ENCODE measurements at regions not wholly inside any gene's neighbourhood (a gene's known extent, or its start where the extent isn't known, plus 50 kb on each side); places are given as distances from the start of the nearest gene placed in this dataset.
"Not testable (repeated sequence)": the region's sequence is repeated elsewhere in the genome, so short reads cannot be mapped to it uniquely, and the experiment has no call there.

DNA sequence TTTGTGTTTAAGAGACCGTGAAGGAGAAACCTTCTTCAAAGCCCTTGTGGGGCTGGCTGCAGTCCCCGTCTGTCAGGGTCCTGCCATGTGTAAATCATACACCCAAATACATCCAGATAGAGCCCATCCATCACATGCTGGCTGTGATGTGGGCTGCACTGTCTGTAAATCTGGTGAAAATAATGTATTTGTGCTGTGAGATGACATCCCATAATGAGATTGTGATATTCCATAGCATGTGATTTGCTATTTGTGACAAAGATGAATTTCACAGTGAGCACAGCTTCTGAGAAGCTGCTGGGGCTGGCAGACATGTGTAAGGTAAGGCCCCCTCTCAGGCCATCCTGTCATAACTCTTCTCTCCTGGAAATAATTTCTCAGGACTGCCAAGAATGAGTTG is 114.3 kb upstream of the MB21D2 start:
- no peak for DNase-seq (ENCODE audit: low spot score)
- TF ChIP-seq, protein P1, sequence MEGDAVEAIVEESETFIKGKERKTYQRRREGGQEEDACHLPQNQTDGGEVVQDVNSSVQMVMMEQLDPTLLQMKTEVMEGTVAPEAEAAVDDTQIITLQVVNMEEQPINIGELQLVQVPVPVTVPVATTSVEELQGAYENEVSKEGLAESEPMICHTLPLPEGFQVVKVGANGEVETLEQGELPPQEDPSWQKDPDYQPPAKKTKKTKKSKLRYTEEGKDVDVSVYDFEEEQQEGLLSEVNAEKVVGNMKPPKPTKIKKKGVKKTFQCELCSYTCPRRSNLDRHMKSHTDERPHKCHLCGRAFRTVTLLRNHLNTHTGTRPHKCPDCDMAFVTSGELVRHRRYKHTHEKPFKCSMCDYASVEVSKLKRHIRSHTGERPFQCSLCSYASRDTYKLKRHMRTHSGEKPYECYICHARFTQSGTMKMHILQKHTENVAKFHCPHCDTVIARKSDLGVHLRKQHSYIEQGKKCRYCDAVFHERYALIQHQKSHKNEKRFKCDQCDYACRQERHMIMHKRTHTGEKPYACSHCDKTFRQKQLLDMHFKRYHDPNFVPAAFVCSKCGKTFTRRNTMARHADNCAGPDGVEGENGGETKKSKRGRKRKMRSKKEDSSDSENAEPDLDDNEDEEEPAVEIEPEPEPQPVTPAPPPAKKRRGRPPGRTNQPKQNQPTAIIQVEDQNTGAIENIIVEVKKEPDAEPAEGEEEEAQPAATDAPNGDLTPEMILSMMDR (IDR thresholded peaks at IDR 0.05; ENCODE audit: unreplicated experiment) = no peak
- H3K36me3 Mint-ChIP-seq (ENCODE audit: low read depth, unreplicated experiment) = no peaks in the 10 kb centered on the region
- no peaks in the 10 kb centered on the region for H3K9me3 Mint-ChIP-seq (ENCODE audit: unreplicated experiment)
- no peaks in the 10 kb centered on the region for H3K4me1 Mint-ChIP-seq (ENCODE audit: unreplicated experiment)
- no peak overlapping the region for H3K27ac Mint-ChIP-seq (ENCODE audit: unreplicated experiment)
- H3K27me3 Mint-ChIP-seq (ENCODE audit: unreplicated experiment) = no peaks in the 10 kb centered on the region
- no peak overlapping the region for H3K4me3 Mint-ChIP-seq (ENCODE audit: unreplicated experiment)

GRCh38 chr3:193033226-193033780 is 115.6 kb upstream of the MB21D2 start:
- no peaks in the 10 kb centered on the region for H3K9me3 Mint-ChIP-seq (ENCODE audit: unreplicated experiment)
- H3K4me3 Mint-ChIP-seq (ENCODE audit: unreplicated experiment) = no peak overlapping the region
- TF ChIP-seq, protein P1 (IDR thresholded peaks at IDR 0.05; ENCODE audit: unreplicated experiment) = no peak
- H3K36me3 Mint-ChIP-seq (ENCODE audit: low read depth, unreplicated experiment) = no peaks in the 10 kb centered on the region
- H3K27ac Mint-ChIP-seq (ENCODE audit: unreplicated experiment) = no peak overlapping the region
- no peaks in the 10 kb centered on the region for H3K4me1 Mint-ChIP-seq (ENCODE audit: unreplicated experiment)
- no peak for DNase-seq (ENCODE audit: low spot score)
- H3K27me3 Mint-ChIP-seq (ENCODE audit: unreplicated experiment) = no peaks in the 10 kb centered on the region

DNA sequence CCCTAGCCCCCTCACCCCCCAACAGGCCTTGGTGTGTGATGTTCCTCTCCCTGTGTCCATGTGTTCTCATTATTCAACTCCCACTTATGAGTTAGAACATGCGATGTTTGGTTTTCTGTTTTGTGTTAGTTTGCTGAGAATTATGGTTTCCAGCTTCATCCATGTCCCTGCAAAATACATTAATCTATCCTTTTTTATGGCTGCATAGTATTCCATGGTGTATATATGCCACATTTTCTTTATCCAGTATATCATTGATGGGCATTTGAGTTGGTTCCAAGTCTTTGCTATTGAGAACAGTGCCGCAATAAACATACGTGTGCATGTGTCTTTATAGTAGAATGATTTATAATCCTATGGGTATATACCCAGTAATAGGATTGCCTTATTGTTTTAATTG is 120.2 kb upstream of the MB21D2 start:
- H3K9me3 Mint-ChIP-seq (ENCODE audit: unreplicated experiment); H3K4me3 Mint-ChIP-seq (ENCODE audit: unreplicated experiment); H3K4me1 Mint-ChIP-seq (ENCODE audit: unreplicated experiment); H3K27ac Mint-ChIP-seq (ENCODE audit: unreplicated experiment); DNase-seq (ENCODE audit: low spot score); H3K36me3 Mint-ChIP-seq (ENCODE audit: low read depth, unreplicated experiment); H3K27me3 Mint-ChIP-seq (ENCODE audit: unreplicated experiment): not testable (repeated sequence)

- H3K27me3 Mint-ChIP-seq (ENCODE audit: unreplicated experiment) = peaks cover 2% of the 10 kb centered on the region
- no peaks in the 10 kb centered on the region for H3K9me3 Mint-ChIP-seq (ENCODE audit: unreplicated experiment)
- no peaks in the 10 kb centered on the region for H3K36me3 Mint-ChIP-seq (ENCODE audit: low read depth, unreplicated experiment)
- DNase-seq (ENCODE audit: low spot score) = no peak
- no peak overlapping the region for H3K27ac Mint-ChIP-seq (ENCODE audit: unreplicated experiment)
- no peaks in the 10 kb centered on the region for H3K4me1 Mint-ChIP-seq (ENCODE audit: unreplicated experiment)
- TF ChIP-seq, protein P1 (IDR thresholded peaks at IDR 0.05; ENCODE audit: unreplicated experiment) = no peak
- no peak overlapping the region for H3K4me3 Mint-ChIP-seq (ENCODE audit: unreplicated experiment)
These were observed 121.4 kb upstream of the MB21D2 start for GRCh38 chr3:193039058-193039457.

DNA sequence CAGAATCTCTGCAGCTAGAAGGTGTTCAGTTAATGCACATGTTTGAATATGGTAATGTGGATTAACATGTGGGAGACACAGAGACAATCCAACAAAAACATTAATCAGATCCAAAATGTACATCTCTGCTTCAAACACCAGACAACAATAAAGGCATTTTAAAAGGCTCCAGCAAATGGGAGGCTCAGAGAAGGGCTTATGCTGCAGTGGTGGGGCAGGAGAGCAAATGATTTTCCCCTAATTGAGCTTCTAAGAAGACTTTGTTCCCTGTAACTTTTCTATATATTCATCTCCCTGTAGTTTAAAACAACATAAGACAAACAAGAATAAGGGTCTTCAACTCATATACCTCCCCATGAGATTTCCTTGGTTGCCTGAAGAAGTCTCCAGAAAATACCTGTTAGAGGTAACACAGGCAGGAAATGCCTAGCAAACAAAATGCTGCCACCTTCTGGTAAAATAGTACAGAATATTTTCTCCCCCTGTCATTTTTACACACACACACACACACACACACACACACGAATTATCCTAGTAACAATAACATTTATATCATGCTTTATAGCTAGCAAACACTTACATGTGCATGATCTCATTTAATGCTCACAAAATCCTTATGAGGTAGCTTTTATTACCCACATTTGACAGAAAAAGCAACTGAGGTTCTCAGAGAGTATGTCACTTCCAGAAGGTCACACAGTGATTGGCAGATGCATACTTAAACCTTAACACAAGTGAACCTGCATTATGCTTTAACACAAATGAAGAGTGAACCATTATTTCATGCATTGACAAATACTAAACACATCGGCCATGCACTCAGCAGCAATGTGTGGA is 123.4 kb upstream of the MB21D2 start:
- peaks cover 2% of the 10 kb centered on the region for H3K27me3 Mint-ChIP-seq (ENCODE audit: unreplicated experiment)
- H3K27ac Mint-ChIP-seq (ENCODE audit: unreplicated experiment) = no peak overlapping the region
- no peaks in the 10 kb centered on the region for H3K4me1 Mint-ChIP-seq (ENCODE audit: unreplicated experiment)
- no peak overlapping the region for H3K4me3 Mint-ChIP-seq (ENCODE audit: unreplicated experiment)
- no peaks in the 10 kb centered on the region for H3K36me3 Mint-ChIP-seq (ENCODE audit: low read depth, unreplicated experiment)
- DNase-seq (ENCODE audit: low spot score) = peak; percentile 4
- no peaks in the 10 kb centered on the region for H3K9me3 Mint-ChIP-seq (ENCODE audit: unreplicated experiment)
- TF ChIP-seq, protein P1 (IDR thresholded peaks at IDR 0.05; ENCODE audit: unreplicated experiment) = peak; percentile 32

Data from endothelial cell (in vitro differentiated cells).